Activated CD4-positive, alpha-beta T cell treated with anti-CD3 and anti-CD28 coated beads, Interleukin-2, amount 10 ng/mL, durations not matched to agents 7 days and 5 days (primary cell): ENCODE measurements at regions not wholly inside any gene's neighbourhood (a gene's known extent, or its start where the extent isn't known, plus 50 kb on each side); places are given as distances from the start of the nearest gene placed in this dataset.
A peak's percentile ranks its signal among the peaks of the same experiment; 100 is the strongest.
"Not testable (repeated sequence)": the region's sequence is repeated elsewhere in the genome, so short reads cannot be mapped to it uniquely, and the experiment has no call there.

Source experiments
- CTCF ChIA-PET: fragments of 350-600 bp; sonication (Branson Sonifier 250); formaldehyde crosslinking; loops from one replicate; lab custom pipeline; 2021; ENCODE audit warnings: antibody characterized with exemption; lab: Charles Lee
- POLR2A ChIA-PET: fragments of 350-600 bp; sonication (Branson Sonifier 250); formaldehyde crosslinking; loops from one replicate; lab custom pipeline; 2021; ENCODE audit warnings: antibody characterized with exemption; lab: Charles Lee
- DNase-seq: peaks from one replicate; pipeline ENCODE4 v3.0.0-alpha.2; 2020
- H3K27ac Mint-ChIP-seq: one replicate; pipeline ENCODE4 v1.8.0; 2021; ENCODE audit warnings: mild to moderate bottlenecking, moderate library complexity, mixed read lengths
- H3K27me3 Mint-ChIP-seq: one replicate; pipeline ENCODE4 v1.8.0; 2021; ENCODE audit warnings: mixed read lengths
- H3K36me3 Mint-ChIP-seq: one replicate; pipeline ENCODE4 v1.8.0; 2021; ENCODE audit warnings: low read depth, mixed read lengths
- H3K4me1 Mint-ChIP-seq: one replicate; pipeline ENCODE4 v1.8.0; 2021; ENCODE audit warnings: mixed read lengths
- H3K4me3 Mint-ChIP-seq: one replicate; pipeline ENCODE4 v1.8.0; 2021; ENCODE audit warnings: mild to moderate bottlenecking, moderate library complexity, mixed read lengths
- H3K9me3 Mint-ChIP-seq: one replicate; pipeline ENCODE4 v1.8.0; 2021; ENCODE audit warnings: mixed read lengths

GRCh38 chr10:45564303-45564959, 108.1 kb downstream of the ZFAND4 start:
- Mint-ChIP-seq H3K4me1 (peaks cover 8% of the 10 kb centered on the region), H3K9me3 (peaks cover 7% of the 10 kb centered on the region), H3K36me3 (peaks cover 7% of the 10 kb centered on the region), H3K4me3 (no peak overlapping the region), H3K27ac (no peak overlapping the region), H3K27me3 (no peaks in the 10 kb centered on the region)
- DNase-seq: no peak
- CTCF ChIA-PET: interaction anchor here (0.6 kb wide), 1 partner anchor 636 kb away, joined by 3 read pairs; no protein-coding TSS in a partner anchor
- POLR2A ChIA-PET: no interaction called here

DNA sequence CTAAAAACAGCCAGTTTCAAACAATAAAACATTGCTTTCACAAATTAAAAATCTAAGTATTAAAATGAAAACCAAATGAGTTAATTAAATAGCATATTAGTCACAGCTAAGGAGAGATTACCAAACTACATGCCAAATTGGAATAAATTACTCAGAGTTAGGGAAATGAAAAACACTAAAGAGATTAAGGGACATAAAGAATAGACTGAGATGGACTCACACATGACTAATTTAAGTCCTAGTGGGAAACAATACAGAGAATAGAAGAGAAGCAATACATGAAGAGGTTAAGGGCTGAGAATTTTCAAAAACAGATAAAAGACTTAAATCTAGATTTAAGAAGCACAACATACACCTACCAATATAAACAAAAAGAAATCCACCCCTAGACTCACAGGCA, 110.6 kb downstream of the ZFAND4 start:
- Mint-ChIP-seq H3K4me1 (peaks cover 23% of the 10 kb centered on the region), H3K4me3 (no peak overlapping the region), H3K9me3 (peaks cover 5% of the 10 kb centered on the region), H3K27me3 (no peaks in the 10 kb centered on the region), H3K27ac (no peak overlapping the region), H3K36me3 (peaks cover 13% of the 10 kb centered on the region)
- ChIA-PET CTCF (interaction anchor here (1.2 kb wide), 1 partner anchor 16 kb away, joined by 3 read pairs; no protein-coding TSS in a partner anchor), POLR2A (no interaction called here)
- no peak for DNase-seq

GRCh38 chr10:45560262-45560661, 112.3 kb downstream of the ZFAND4 start:
- H3K4me3 Mint-ChIP-seq: no peak overlapping the region
- no peak overlapping the region for H3K27ac Mint-ChIP-seq
- H3K27me3 Mint-ChIP-seq: no peaks in the 10 kb centered on the region
- peaks cover 18% of the 10 kb centered on the region for H3K36me3 Mint-ChIP-seq
- H3K9me3 Mint-ChIP-seq: peaks cover 5% of the 10 kb centered on the region
- POLR2A ChIA-PET: no interaction called here
- H3K4me1 Mint-ChIP-seq: peaks cover 31% of the 10 kb centered on the region
- CTCF ChIA-PET: no interaction called here
- no peak for DNase-seq

DNA sequence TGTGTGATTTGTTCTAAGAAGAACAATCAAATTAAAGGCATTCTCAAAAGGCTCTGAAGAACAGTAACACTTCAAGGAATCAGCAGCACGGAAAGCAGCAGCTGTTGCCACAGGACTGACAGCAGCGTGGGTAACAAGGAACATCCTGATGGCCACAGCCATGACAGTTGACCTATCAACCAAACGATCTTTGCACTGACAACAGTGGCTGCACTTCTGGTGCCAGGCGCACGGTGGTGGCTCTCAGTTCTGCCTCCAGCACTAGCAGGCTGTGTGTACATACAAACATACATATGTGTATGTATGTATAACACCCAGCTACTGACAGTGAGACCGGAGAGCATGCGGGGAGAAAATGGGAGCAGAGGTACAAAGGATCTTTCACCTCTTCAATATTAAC, 114.1 kb downstream of the ZFAND4 start:
- Mint-ChIP-seq H3K27ac (peak overlapping the region; percentile 77), H3K36me3 (peaks cover 18% of the 10 kb centered on the region), H3K4me1 (peaks cover 32% of the 10 kb centered on the region), H3K9me3 (peaks cover 5% of the 10 kb centered on the region), H3K27me3 (no peaks in the 10 kb centered on the region), H3K4me3 (no peak overlapping the region)
- ChIA-PET POLR2A (no interaction called here), CTCF (no interaction called here)
- DNase-seq: no peak

- CTCF ChIA-PET: no interaction called here
- H3K27me3 Mint-ChIP-seq: no peaks in the 10 kb centered on the region
- peaks cover 18% of the 10 kb centered on the region for H3K36me3 Mint-ChIP-seq
- peak; percentile 38 for DNase-seq
- H3K27ac Mint-ChIP-seq: peak overlapping the region; percentile 80
- peak overlapping the region; percentile 23 for H3K4me3 Mint-ChIP-seq
- POLR2A ChIA-PET: no interaction called here
- H3K9me3 Mint-ChIP-seq: peaks cover 5% of the 10 kb centered on the region
- H3K4me1 Mint-ChIP-seq: peaks cover 35% of the 10 kb centered on the region
These were observed 115.2 kb downstream of the ZFAND4 start for GRCh38 chr10:45557275-45557905.

DNA sequence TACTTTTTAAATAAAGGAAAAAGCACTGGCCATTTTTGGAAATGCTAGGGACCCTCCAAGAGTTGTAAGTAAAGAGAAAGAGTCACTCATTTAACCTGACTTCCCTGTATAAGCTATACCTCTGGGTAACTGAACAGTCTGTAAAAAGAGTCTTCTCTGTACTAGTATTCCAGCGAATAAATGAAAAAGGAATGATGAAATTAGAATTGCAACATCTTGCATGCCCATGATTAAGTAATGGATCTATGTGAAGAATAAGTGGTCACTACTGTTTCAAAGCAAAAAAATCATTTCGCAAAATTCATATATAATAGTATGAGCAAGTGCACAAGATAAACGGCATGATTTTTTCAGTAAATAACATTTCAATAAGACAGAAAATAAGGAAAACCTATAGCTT, 116.8 kb downstream of the ZFAND4 start:
- no peak overlapping the region for H3K27ac Mint-ChIP-seq
- CTCF ChIA-PET: no interaction called here

GRCh38 chr10:45555332-45555731, 117.2 kb downstream of the ZFAND4 start:
- Mint-ChIP-seq H3K4me1 (peaks cover 31% of the 10 kb centered on the region), H3K36me3 (peaks cover 18% of the 10 kb centered on the region)
- H3K27ac Mint-ChIP-seq, POLR2A ChIA-PET, H3K27me3 Mint-ChIP-seq, H3K4me3 Mint-ChIP-seq, DNase-seq, CTCF ChIA-PET, H3K9me3 Mint-ChIP-seq: not testable (repeated sequence)

More for the DNA sequence above, 116.8 kb downstream of the ZFAND4 start:
- no peaks in the 10 kb centered on the region for H3K27me3 Mint-ChIP-seq
- peaks cover 5% of the 10 kb centered on the region for H3K9me3 Mint-ChIP-seq
- H3K4me3 Mint-ChIP-seq: no peak overlapping the region
- POLR2A ChIA-PET: no interaction called here
- peaks cover 31% of the 10 kb centered on the region for H3K4me1 Mint-ChIP-seq
- peaks cover 18% of the 10 kb centered on the region for H3K36me3 Mint-ChIP-seq
- DNase-seq: no peak

- Mint-ChIP-seq H3K4me3 (no peak overlapping the region), H3K9me3 (no peaks in the 10 kb centered on the region), H3K36me3 (peaks cover 10% of the 10 kb centered on the region), H3K4me1 (peaks cover 28% of the 10 kb centered on the region), H3K27me3 (no peaks in the 10 kb centered on the region), H3K27ac (no peak overlapping the region)
- CTCF ChIA-PET: no interaction called here
- POLR2A ChIA-PET: no interaction called here
- no peak for DNase-seq
These were observed 119.0 kb downstream of the ZFAND4 start for GRCh38 chr10:45553613-45554012.

DNA sequence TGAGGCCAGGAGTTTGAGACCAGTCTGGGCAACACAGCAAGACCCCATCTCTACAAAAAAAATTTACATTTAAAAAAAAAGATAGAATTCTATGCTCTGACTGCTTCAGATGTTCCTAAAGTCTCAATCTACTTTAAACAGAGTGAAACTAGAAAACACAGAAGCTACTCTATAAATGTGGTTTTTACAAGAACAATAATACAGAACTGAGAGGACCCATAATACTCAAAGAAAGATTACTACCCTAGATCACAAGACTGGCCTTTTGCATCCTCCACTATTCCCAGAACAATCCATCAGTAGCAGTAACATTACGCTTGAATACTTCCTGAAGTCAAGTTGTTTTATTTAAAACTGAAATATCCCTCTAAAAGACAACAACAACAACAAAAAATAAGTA, 119.4 kb downstream of the ZFAND4 start:
- H3K27me3 Mint-ChIP-seq: no peaks in the 10 kb centered on the region
- no peak overlapping the region for H3K4me3 Mint-ChIP-seq
- no peaks in the 10 kb centered on the region for H3K9me3 Mint-ChIP-seq
- peaks cover 9% of the 10 kb centered on the region for H3K36me3 Mint-ChIP-seq
- H3K4me1 Mint-ChIP-seq: peaks cover 24% of the 10 kb centered on the region
- POLR2A ChIA-PET: no interaction called here
- no peak overlapping the region for H3K27ac Mint-ChIP-seq
- CTCF ChIA-PET: no interaction called here
- no peak for DNase-seq

DNA sequence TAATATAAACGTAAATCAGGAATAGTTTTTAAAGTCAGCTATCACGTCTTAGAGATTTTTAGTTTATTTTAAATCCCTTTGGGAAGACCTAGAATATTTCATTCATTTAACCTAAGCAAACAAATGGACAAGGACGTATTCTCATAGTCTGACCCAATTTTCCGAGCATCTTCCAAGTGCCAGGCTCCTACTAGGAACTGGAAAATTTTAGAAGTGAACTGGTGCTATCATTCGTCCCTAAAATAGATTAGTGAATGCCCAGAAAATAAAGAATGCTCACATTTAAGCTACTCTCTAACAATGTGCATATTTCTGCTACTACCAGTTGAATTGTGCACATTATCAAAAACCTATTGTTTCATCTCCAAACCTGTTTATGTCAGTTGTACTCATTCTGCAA, 120.1 kb downstream of the ZFAND4 start:
- Mint-ChIP-seq H3K36me3 (peaks cover 9% of the 10 kb centered on the region), H3K9me3 (no peaks in the 10 kb centered on the region), H3K4me1 (peaks cover 22% of the 10 kb centered on the region), H3K27ac (no peak overlapping the region), H3K4me3 (no peak overlapping the region), H3K27me3 (no peaks in the 10 kb centered on the region)
- CTCF ChIA-PET: no interaction called here
- DNase-seq: no peak
- POLR2A ChIA-PET: no interaction called here

- H3K27ac Mint-ChIP-seq: no peak overlapping the region
- no peak overlapping the region for H3K4me3 Mint-ChIP-seq
- no peaks in the 10 kb centered on the region for H3K9me3 Mint-ChIP-seq
- CTCF ChIA-PET: interaction anchor here (0.8 kb wide), 1 partner anchor 26 kb away, joined by 3 read pairs; no protein-coding TSS in a partner anchor
- H3K36me3 Mint-ChIP-seq: peaks cover 3% of the 10 kb centered on the region
- no peak for DNase-seq
- H3K27me3 Mint-ChIP-seq: no peaks in the 10 kb centered on the region
- POLR2A ChIA-PET: no interaction called here
- peaks cover 11% of the 10 kb centered on the region for H3K4me1 Mint-ChIP-seq
These were observed 121.4 kb downstream of the ZFAND4 start for GRCh38 chr10:45550903-45551786.

DNA sequence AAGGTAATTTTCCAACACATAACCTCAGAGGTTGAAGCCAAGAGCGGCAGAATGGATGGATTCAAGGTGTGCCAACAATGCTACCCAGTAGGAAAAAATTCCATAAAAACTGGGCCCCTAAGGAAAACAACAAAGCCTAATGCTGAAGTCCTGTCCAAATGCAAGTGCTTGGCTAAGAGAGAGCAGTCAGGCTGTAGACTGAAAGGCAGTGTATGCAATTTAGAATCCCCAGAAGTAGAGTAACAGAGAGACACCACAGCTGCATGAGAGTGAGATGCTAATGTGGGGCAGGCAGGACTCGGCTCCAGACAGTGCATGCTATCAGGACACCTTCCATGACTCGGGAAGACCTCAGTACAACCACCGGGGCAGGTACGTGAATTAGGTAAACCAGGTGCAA, 124.5 kb downstream of the ZFAND4 start:
- CTCF ChIA-PET: interaction anchor here (0.7 kb wide), 1 partner anchor 616 kb away, joined by 4 read pairs; no protein-coding TSS in a partner anchor
- POLR2A ChIA-PET: no interaction called here
- H3K27me3 Mint-ChIP-seq: no peaks in the 10 kb centered on the region

GRCh38 chr10:45547207-45547606, 125.4 kb downstream of the ZFAND4 start:
- POLR2A ChIA-PET: no interaction called here

More for the DNA sequence above, 124.5 kb downstream of the ZFAND4 start:
- Mint-ChIP-seq H3K9me3 (no peaks in the 10 kb centered on the region), H3K27ac (no peak overlapping the region), H3K4me1 (peaks cover 4% of the 10 kb centered on the region), H3K36me3 (no peaks in the 10 kb centered on the region), H3K4me3 (no peak overlapping the region)
- DNase-seq: no peak

More at GRCh38 chr10:45547207-45547606, 125.4 kb downstream of the ZFAND4 start:
- Mint-ChIP-seq H3K27ac (no peak overlapping the region), H3K27me3 (no peaks in the 10 kb centered on the region), H3K4me1 (peaks cover 4% of the 10 kb centered on the region), H3K36me3 (no peaks in the 10 kb centered on the region), H3K9me3 (no peaks in the 10 kb centered on the region), H3K4me3 (no peak overlapping the region)
- CTCF ChIA-PET: interaction anchor here (1.0 kb wide), 1 partner anchor 17 kb away, joined by 3 read pairs; no protein-coding TSS in a partner anchor
- DNase-seq: no peak
